ENCODE measurements at regions not wholly inside any gene's neighbourhood (a gene's known extent, or its start where the extent isn't known, plus 50 kb on each side); places are given as distances from the start of the nearest gene placed in this dataset.

GRCh38 chr12:75936515-75937440 lies 94.8 kb downstream of the PHLDA1 start:
- no peak overlapping the region for H3K27ac ChIP-seq
- H3K36me3 ChIP-seq: no peaks in the 10 kb centered on the region
- no peaks in the 10 kb centered on the region for H3K27me3 ChIP-seq
- TF ChIP-seq POLR2A (IDR thresholded peaks at IDR 0.05) (no peak), CTCF (IDR thresholded peaks at IDR 0.05) (no peak), EP300 (IDR thresholded peaks at IDR 0.05) (no peak)
- no peak overlapping the region for H3K4me3 ChIP-seq
- DNase-seq (ENCODE audit: low spot score in 2 of 2): no peak
- WGBS, 2 donors: 89 to 91% methylated on average over 5 of the region's 5 CpGs
- H3K4me1 ChIP-seq: peaks cover 0 to 9% (median 0%) of the 10 kb centered on the region in 4 donors
- no peaks in the 10 kb centered on the region for H3K9me3 ChIP-seq

GRCh38 chr12:75935539-75936242 lies 95.9 kb downstream of the PHLDA1 start:
- TF ChIP-seq EP300 (IDR thresholded peaks at IDR 0.05) (no peak), POLR2A (IDR thresholded peaks at IDR 0.05) (no peak), CTCF (IDR thresholded peaks at IDR 0.05) (no peak)
- no peak overlapping the region for H3K27ac ChIP-seq
- H3K36me3 ChIP-seq: no peaks in the 10 kb centered on the region
- peaks cover 0 to 9% (median 0%) of the 10 kb centered on the region in 4 donors for H3K4me1 ChIP-seq
- no peaks in the 10 kb centered on the region for H3K27me3 ChIP-seq
- WGBS, 2 donors: 97 to 100% methylated on average over 3 of the region's 3 CpGs
- DNase-seq (ENCODE audit: low spot score in 2 of 2): no peak
- no peaks in the 10 kb centered on the region for H3K9me3 ChIP-seq
- H3K4me3 ChIP-seq: no peak overlapping the region

GRCh38 chr12:75933101-75933500 lies 98.5 kb downstream of the PHLDA1 start:
- Histone ChIP-seq H3K36me3 (no peaks in the 10 kb centered on the region), H3K9me3 (no peaks in the 10 kb centered on the region), H3K27me3 (no peaks in the 10 kb centered on the region), H3K27ac (no peak overlapping the region), H3K4me1 (peaks cover 0 to 9% (median 0%) of the 10 kb centered on the region in 4 donors), H3K4me3 (no peak overlapping the region)
- 84 to 90% methylated on average over 4 of the region's 4 CpGs for WGBS, 2 donors
- no peak for DNase-seq (ENCODE audit: low spot score in 2 of 2)
- no peak for TF ChIP-seq CTCF (IDR thresholded peaks at IDR 0.05)
- TF ChIP-seq EP300 (IDR thresholded peaks at IDR 0.05): no peak
- TF ChIP-seq POLR2A (IDR thresholded peaks at IDR 0.05): no peak

GRCh38 chr12:75932241-75932640 lies 99.3 kb downstream of the PHLDA1 start:
- 79 to 94% methylated on average over 1 of the region's 1 CpG for WGBS, 2 donors
- H3K4me3 ChIP-seq: no peak overlapping the region
- DNase-seq (ENCODE audit: low spot score in 2 of 2): no peak
- H3K9me3 ChIP-seq: no peaks in the 10 kb centered on the region
- H3K27ac ChIP-seq: no peak overlapping the region
- no peaks in the 10 kb centered on the region for H3K36me3 ChIP-seq
- H3K4me1 ChIP-seq: peaks cover 0 to 9% (median 0%) of the 10 kb centered on the region in 4 donors
- TF ChIP-seq POLR2A (IDR thresholded peaks at IDR 0.05) (no peak), CTCF (IDR thresholded peaks at IDR 0.05) (no peak)
- no peaks in the 10 kb centered on the region for H3K27me3 ChIP-seq
